Epidermal melanocyte (primary cell): ENCODE measurements at regions not wholly inside any gene's neighbourhood (a gene's known extent, or its start where the extent isn't known, plus 50 kb on each side); places are given as distances from the start of the nearest gene placed in this dataset.

ENCODE experiments used
- DNase-seq: peaks from one replicate; pipeline ENCODE4 v3.0.0; 2011; ENCODE audit warnings: low spot score; ENCODE audit not compliant: insufficient read length

- no peak for DNase-seq
Measured at GRCh38 chr1:82614090-82614489, 813.4 kb downstream of the ADGRL2 start.

GRCh38 chr1:82612986-82613385, 812.3 kb downstream of the ADGRL2 start:
- no peak for DNase-seq

- DNase-seq: no peak
Measured at GRCh38 chr1:82606546-82606945, 805.8 kb downstream of the ADGRL2 start.

- DNase-seq: no peak
Measured at GRCh38 chr1:82604524-82604923, 803.8 kb downstream of the ADGRL2 start.

- DNase-seq: no peak
Measured at GRCh38 chr1:82600314-82600713, 799.6 kb downstream of the ADGRL2 start.

- no peak for DNase-seq
Measured at GRCh38 chr1:82598812-82599211, 798.1 kb downstream of the ADGRL2 start.

- no peak for DNase-seq
Measured at GRCh38 chr1:82598337-82598736, 797.6 kb downstream of the ADGRL2 start.

GRCh38 chr1:82597649-82598048, 796.9 kb downstream of the ADGRL2 start:
- DNase-seq: no peak

GRCh38 chr1:82597141-82597540, 796.4 kb downstream of the ADGRL2 start:
- no peak for DNase-seq

- no peak for DNase-seq
Measured at GRCh38 chr1:82593561-82593960, 792.8 kb downstream of the ADGRL2 start.

- no peak for DNase-seq
Measured at GRCh38 chr1:82589588-82589987, 788.9 kb downstream of the ADGRL2 start.

- no peak for DNase-seq
Measured at GRCh38 chr1:82587371-82587770, 786.6 kb downstream of the ADGRL2 start.

GRCh38 chr1:82586473-82586872, 785.7 kb downstream of the ADGRL2 start:
- DNase-seq: no peak

GRCh38 chr1:82582347-82582746, 781.6 kb downstream of the ADGRL2 start:
- DNase-seq: no peak

- no peak for DNase-seq
Measured at GRCh38 chr1:82578086-82578726, 777.5 kb downstream of the ADGRL2 start.

- DNase-seq: no peak
Measured at GRCh38 chr1:82567348-82567747, 766.6 kb downstream of the ADGRL2 start.

GRCh38 chr1:82565546-82565945, 764.8 kb downstream of the ADGRL2 start:
- DNase-seq: no peak

- DNase-seq: peak; percentile 24
Measured at GRCh38 chr1:82565146-82565545, 764.4 kb downstream of the ADGRL2 start.

GRCh38 chr1:82564333-82564732, 763.6 kb downstream of the ADGRL2 start:
- no peak for DNase-seq

- DNase-seq: no peak
Measured at GRCh38 chr1:82562448-82562847, 761.7 kb downstream of the ADGRL2 start.

GRCh38 chr1:82560566-82560965, 759.8 kb downstream of the ADGRL2 start:
- no peak for DNase-seq

GRCh38 chr1:82555501-82555900, 754.8 kb downstream of the ADGRL2 start:
- no peak for DNase-seq

GRCh38 chr1:82549841-82550240, 749.1 kb downstream of the ADGRL2 start:
- no peak for DNase-seq

GRCh38 chr1:82542766-82543165, 742.0 kb downstream of the ADGRL2 start:
- no peak for DNase-seq
